AG09309 (cell line): ENCODE measurements at regions not wholly inside any gene's neighbourhood (a gene's known extent, or its start where the extent isn't known, plus 50 kb on each side); places are given as distances from the start of the nearest gene placed in this dataset.

Experiments
- DNase-seq: peaks from one replicate; pipeline ENCODE4 v3.0.0-alpha.2; 2010; ENCODE audit warnings: low read depth
- H3K4me3 ChIP-seq: 2 replicates; pipeline ENCODE4 v1.5.1; 2011; ENCODE audit warnings: mild to moderate bottlenecking, low read depth, low read length, moderate library complexity; ENCODE audit not compliant: control insufficient read depth
- CTCF ChIP-seq: IDR thresholded peaks from 2 replicates; pipeline ENCODE4 v1.5.1; 2011; ENCODE audit warnings: mild to moderate bottlenecking, low read depth, low read length, inconsistent platforms; ENCODE audit not compliant: insufficient read depth, control insufficient read depth; ENCODE audit errors: missing control alignments

GRCh38 chr11:82003024-82003423 lies 730.6 kb downstream of the FAM181B start:
- H3K4me3 ChIP-seq = no peak overlapping the region
- DNase-seq = no peak
- no peak for TF ChIP-seq CTCF

- no peak for TF ChIP-seq CTCF
- H3K4me3 ChIP-seq = no peak overlapping the region
- DNase-seq = no peak
Observed at GRCh38 chr11:81995889-81996288, 737.8 kb downstream of the FAM181B start.

- no peak for DNase-seq
- H3K4me3 ChIP-seq = no peak overlapping the region
- no peak for TF ChIP-seq CTCF
Observed at GRCh38 chr11:81993755-81994154, 739.9 kb downstream of the FAM181B start.

GRCh38 chr11:81990659-81991443 lies 742.8 kb downstream of the FAM181B start:
- no peak for TF ChIP-seq CTCF
- DNase-seq = no peak
- no peak overlapping the region for H3K4me3 ChIP-seq

- no peak for TF ChIP-seq CTCF
- no peak for DNase-seq
- no peak overlapping the region for H3K4me3 ChIP-seq
Observed at GRCh38 chr11:81989093-81989492, 744.6 kb downstream of the FAM181B start.

- H3K4me3 ChIP-seq = no peak overlapping the region
- DNase-seq = no peak
- no peak for TF ChIP-seq CTCF
Observed at GRCh38 chr11:81987829-81988472, 745.7 kb downstream of the FAM181B start.
